Esophagus (tissue), 2 donors: ENCODE measurements at regions not wholly inside any gene's neighbourhood (a gene's known extent, or its start where the extent isn't known, plus 50 kb on each side); places are given as distances from the start of the nearest gene placed in this dataset.

Experiments
- H3K27ac ChIP-seq, 2 donors: one replicate each; pipeline ENCODE4 v1.5.1; 2013; ENCODE audit warnings: low read depth in 2 of 2, mild to moderate bottlenecking in 2 of 2, inconsistent platforms in 1 of 2, low read length in 1 of 2, moderate library complexity in 1 of 2
- H3K27me3 ChIP-seq, 2 donors: one replicate each; pipeline ENCODE4 v1.6.1; 2013; ENCODE audit warnings: low read length in 2 of 2, control low read depth in 1 of 2, mild to moderate bottlenecking in 1 of 2; ENCODE audit not compliant: insufficient read depth in 2 of 2, control insufficient read depth in 1 of 2
- H3K36me3 ChIP-seq, 2 donors: one replicate each; pipeline ENCODE4 v1.6.1; 2013; ENCODE audit warnings: low read length in 1 of 2; ENCODE audit not compliant: control insufficient read depth in 2 of 2, insufficient read depth in 2 of 2
- H3K4me1 ChIP-seq, 2 donors: one replicate each; pipeline ENCODE4 v1.6.1; 2013; ENCODE audit warnings: low read length in 1 of 2; ENCODE audit not compliant: control insufficient read depth in 2 of 2, insufficient read depth in 2 of 2
- H3K4me3 ChIP-seq, 2 donors: one replicate each; pipeline ENCODE4 v1.5.1; 2013; ENCODE audit warnings: low read length in 2 of 2, mild to moderate bottlenecking in 2 of 2, low read depth in 1 of 2, moderate library complexity in 1 of 2
- H3K9me3 ChIP-seq, 2 donors: one replicate each; pipeline ENCODE4 v1.6.1; 2013; ENCODE audit warnings: mild to moderate bottlenecking in 2 of 2, low read depth in 1 of 2, low read length in 1 of 2, moderate library complexity in 1 of 2; ENCODE audit not compliant: control insufficient read depth in 2 of 2, insufficient read depth in 1 of 2
- WGBS, 2 donors: extraction: QIAGEN DNeasy Blood & Tissue Kit; methylation state at CpG; one replicate each; pipeline ENCODE4 v1.1.7; 2013; 5-methylcytosine and 5-hydroxymethylcytosine counted together
- donor health status: healthy with polysubstance abuse.
- donor health status: Bipolar disorder and iron deficiency.

- 46 to 54% methylated on average over 2 of the region's 2 CpGs for WGBS, 2 donors
- H3K9me3 ChIP-seq, result no peaks in the 10 kb centered on the region
- H3K4me3 ChIP-seq, result no peak overlapping the region
- no peaks in the 10 kb centered on the region for H3K27me3 ChIP-seq
- H3K36me3 ChIP-seq, result no peaks in the 10 kb centered on the region
- peak overlapping the region; percentile 93 to 95 for H3K27ac ChIP-seq
- peaks cover 0 to 20% of the 10 kb centered on the region in 2 donors for H3K4me1 ChIP-seq
Measured at GRCh38 chr16:66278111-66278531, 88.4 kb upstream of the CDH5 start.

GRCh38 chr16:66277311-66278070, 89.0 kb upstream of the CDH5 start:
- Histone ChIP-seq H3K27ac (peak overlapping the region; percentile 73 to 92), H3K27me3 (no peaks in the 10 kb centered on the region), H3K4me1 (peaks cover 0 to 20% of the 10 kb centered on the region in 2 donors), H3K36me3 (no peaks in the 10 kb centered on the region), H3K9me3 (no peaks in the 10 kb centered on the region), H3K4me3 (no peak overlapping the region)
- WGBS, 2 donors, result 61 to 80% methylated on average over 6 of the region's 6 CpGs

- Histone ChIP-seq H3K27ac (peak overlapping the region in 1 of 2 donors; percentile 53), H3K4me1 (peaks cover 0 to 20% of the 10 kb centered on the region in 2 donors)
- 31 to 35% methylated on average over 6 of the region's 6 CpGs for WGBS, 2 donors
Measured at GRCh38 chr16:66275775-66276428, 90.6 kb upstream of the CDH5 start.

GRCh38 chr16:66274335-66275110, 92.0 kb upstream of the CDH5 start:
- no peaks in the 10 kb centered on the region for H3K9me3 ChIP-seq
- no peaks in the 10 kb centered on the region for H3K36me3 ChIP-seq
- H3K27ac ChIP-seq, result peak overlapping the region; percentile 17 to 43
- no peaks in the 10 kb centered on the region for H3K27me3 ChIP-seq
- peaks cover 0 to 26% of the 10 kb centered on the region in 2 donors for H3K4me1 ChIP-seq
- WGBS, 2 donors, result 68 to 69% methylated on average over 9 of the region's 9 CpGs
- no peak overlapping the region for H3K4me3 ChIP-seq

More at GRCh38 chr16:66275775-66276428, 90.6 kb upstream of the CDH5 start:
- Histone ChIP-seq H3K27me3 (no peaks in the 10 kb centered on the region), H3K36me3 (no peaks in the 10 kb centered on the region), H3K4me3 (no peak overlapping the region), H3K9me3 (no peaks in the 10 kb centered on the region)

- Histone ChIP-seq H3K27me3 (no peaks in the 10 kb centered on the region), H3K9me3 (no peaks in the 10 kb centered on the region), H3K4me3 (no peak overlapping the region), H3K36me3 (no peaks in the 10 kb centered on the region), H3K27ac (peak overlapping the region in 1 of 2 donors; percentile 17), H3K4me1 (peaks cover 0 to 26% of the 10 kb centered on the region in 2 donors)
- 81% methylated on average over 8 of the region's 8 CpGs for WGBS, 2 donors
Measured at GRCh38 chr16:66273644-66274334, 92.7 kb upstream of the CDH5 start.

GRCh38 chr16:66273053-66273452, 93.4 kb upstream of the CDH5 start:
- Histone ChIP-seq H3K36me3 (no peaks in the 10 kb centered on the region), H3K27ac (no peak overlapping the region), H3K4me1 (peaks cover 0 to 23% of the 10 kb centered on the region in 2 donors), H3K9me3 (no peaks in the 10 kb centered on the region), H3K27me3 (no peaks in the 10 kb centered on the region), H3K4me3 (no peak overlapping the region)
- 64 to 66% methylated on average over 4 of the region's 4 CpGs for WGBS, 2 donors

- 77 to 78% methylated on average over 6 of the region's 6 CpGs for WGBS, 2 donors
- Histone ChIP-seq H3K4me1 (peaks cover 0 to 25% of the 10 kb centered on the region in 2 donors), H3K4me3 (no peak overlapping the region), H3K9me3 (no peaks in the 10 kb centered on the region), H3K27me3 (no peaks in the 10 kb centered on the region), H3K36me3 (no peaks in the 10 kb centered on the region), H3K27ac (no peak overlapping the region)
Measured at GRCh38 chr16:66272461-66272860, 94.0 kb upstream of the CDH5 start.

- Histone ChIP-seq H3K4me1 (peaks cover 2 to 23% of the 10 kb centered on the region in 2 donors), H3K27me3 (no peaks in the 10 kb centered on the region), H3K27ac (peak overlapping the region in 1 of 2 donors; percentile 25), H3K9me3 (no peaks in the 10 kb centered on the region), H3K4me3 (no peak overlapping the region), H3K36me3 (no peaks in the 10 kb centered on the region)
- 76 to 79% methylated on average over 14 of the region's 14 CpGs for WGBS, 2 donors
Measured at GRCh38 chr16:66271074-66272060, 95.1 kb upstream of the CDH5 start.
